ENCODE measurements at regions not wholly inside any gene's neighbourhood (a gene's known extent, or its start where the extent isn't known, plus 50 kb on each side); places are given as distances from the start of the nearest gene placed in this dataset.

- WGBS, result 12% methylated on average over 7 of the region's 7 CpGs
- no peak overlapping the region for H3K27ac ChIP-seq
These were observed 256.4 kb upstream of the SOX21 start for GRCh38 chr13:94968757-94969086.

GRCh38 chr13:94968040-94968756, 255.9 kb upstream of the SOX21 start:
- Histone ChIP-seq H3K9me3 (no peaks in the 10 kb centered on the region), H3K4me1 (peaks cover 20% of the 10 kb centered on the region), H3K36me3 (no peaks in the 10 kb centered on the region), H3K27me3 (peaks cover 64% of the 10 kb centered on the region), H3K4me3 (peak overlapping the region; percentile 57), H3K27ac (no peak overlapping the region)
- TF ChIP-seq POLR2AphosphoS5 (IDR thresholded peaks at IDR 0.05), result no peak
- no peak for TF ChIP-seq POLR2A (IDR thresholded peaks at IDR 0.05)
- no peak for TF ChIP-seq CTCF (IDR thresholded peaks at IDR 0.05)
- TF ChIP-seq EP300 (IDR thresholded peaks at IDR 0.05), result no peak
- WGBS, result 1% methylated on average over 19 of the region's 56 CpGs
- no peak for DNase-seq (ENCODE audit: low spot score in 2 of 2)

More at GRCh38 chr13:94968757-94969086, 256.4 kb upstream of the SOX21 start:
- peaks cover 64% of the 10 kb centered on the region for H3K27me3 ChIP-seq
- peaks cover 20% of the 10 kb centered on the region for H3K4me1 ChIP-seq
- H3K4me3 ChIP-seq, result peak overlapping the region; percentile 57
- H3K9me3 ChIP-seq, result no peaks in the 10 kb centered on the region
- TF ChIP-seq POLR2A (IDR thresholded peaks at IDR 0.05) (no peak), EP300 (IDR thresholded peaks at IDR 0.05) (no peak), POLR2AphosphoS5 (IDR thresholded peaks at IDR 0.05) (no peak), CTCF (IDR thresholded peaks at IDR 0.05) (no peak)
- H3K36me3 ChIP-seq, result no peaks in the 10 kb centered on the region
- DNase-seq (ENCODE audit: low spot score in 2 of 2), result no peak

DNA sequence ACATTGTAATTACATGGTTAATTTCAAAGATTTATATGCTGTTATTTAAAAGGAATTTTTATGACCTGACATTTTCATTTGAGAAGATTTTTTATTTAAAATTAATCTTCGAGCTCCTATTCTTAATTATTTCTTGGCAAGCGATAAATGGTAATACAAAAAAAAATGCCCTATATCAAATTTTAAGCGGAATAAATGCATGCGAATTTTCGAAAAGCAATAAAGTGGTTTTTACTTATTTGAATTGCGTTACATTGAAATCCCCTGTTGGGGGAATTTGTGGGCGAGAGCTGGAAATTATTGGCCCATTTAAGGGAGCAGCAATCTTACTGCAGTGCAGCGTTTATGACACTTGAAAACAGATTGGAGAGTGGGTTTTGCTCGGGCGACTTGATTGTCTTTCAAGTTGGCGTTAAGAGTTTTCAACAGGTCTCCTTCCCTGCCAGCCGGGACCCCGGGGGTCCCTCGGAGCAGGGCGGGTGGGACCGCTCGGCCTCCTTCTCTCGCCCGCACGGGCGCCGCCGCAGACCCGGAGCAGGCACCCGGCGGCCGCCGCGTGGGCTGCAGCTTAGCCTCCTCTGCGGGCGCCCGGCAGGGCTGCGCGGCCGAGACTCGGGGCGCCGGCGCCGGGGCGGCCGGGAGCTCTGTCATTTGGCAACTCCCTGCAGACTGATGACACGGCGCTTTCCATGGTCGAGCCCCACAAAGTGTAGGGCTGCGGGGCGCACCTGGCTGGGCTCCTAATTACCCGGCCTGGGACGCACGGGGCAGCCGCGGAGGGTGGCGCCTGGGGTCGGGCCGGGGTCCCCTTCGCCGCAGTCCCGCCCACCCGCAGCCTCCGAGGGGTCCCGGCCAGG, 255.1 kb upstream of the SOX21 start:
- TF ChIP-seq CTCF (IDR thresholded peaks at IDR 0.05) (no peak), POLR2A (IDR thresholded peaks at IDR 0.05) (no peak), EP300 (IDR thresholded peaks at IDR 0.05) (no peak), POLR2AphosphoS5 (IDR thresholded peaks at IDR 0.05) (no peak)
- 14% methylated on average over 11 of the region's 61 CpGs for WGBS
- DNase-seq (ENCODE audit: low spot score in 2 of 2), result no peak
- Histone ChIP-seq H3K27ac (no peak overlapping the region), H3K4me1 (peaks cover 20% of the 10 kb centered on the region), H3K36me3 (no peaks in the 10 kb centered on the region), H3K27me3 (peaks cover 63% of the 10 kb centered on the region), H3K4me3 (peak overlapping the region; percentile 57), H3K9me3 (no peaks in the 10 kb centered on the region)

DNA sequence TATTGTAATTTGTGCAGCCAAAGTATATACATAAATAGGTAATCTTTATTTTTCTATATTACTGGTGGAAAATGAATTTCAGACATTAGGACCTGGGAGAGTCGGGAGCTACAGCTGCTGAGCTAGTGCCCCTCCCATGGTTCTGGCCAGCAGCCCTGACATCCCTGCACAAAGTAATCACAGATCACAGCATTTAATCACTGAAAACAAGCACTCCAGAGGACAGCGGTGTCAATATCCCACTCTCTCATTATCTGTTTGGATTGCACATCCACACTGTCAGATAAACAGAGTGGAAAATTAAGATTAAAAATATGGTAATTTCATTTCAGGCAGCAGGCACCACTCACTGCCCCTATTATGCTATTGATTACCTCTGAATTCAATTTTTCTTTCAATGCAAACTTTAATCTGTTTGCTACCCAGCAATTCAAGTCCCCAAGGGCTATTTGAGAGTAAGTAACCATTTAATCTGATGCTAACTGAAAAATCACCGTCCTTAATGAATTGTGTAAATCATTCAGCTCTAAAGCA, 254.1 kb upstream of the SOX21 start:
- no peaks in the 10 kb centered on the region for H3K36me3 ChIP-seq
- DNase-seq (ENCODE audit: low spot score in 2 of 2), result no peak
- no peaks in the 10 kb centered on the region for H3K9me3 ChIP-seq
- H3K4me1 ChIP-seq, result peaks cover 20% of the 10 kb centered on the region
- no peak overlapping the region for H3K27ac ChIP-seq
- TF ChIP-seq CTCF (IDR thresholded peaks at IDR 0.05) (no peak), EP300 (IDR thresholded peaks at IDR 0.05) (no peak), POLR2A (IDR thresholded peaks at IDR 0.05) (no peak), POLR2AphosphoS5 (IDR thresholded peaks at IDR 0.05) (no peak)
- 22% methylated on average over 3 of the region's 3 CpGs for WGBS
- no peak overlapping the region for H3K4me3 ChIP-seq
- H3K27me3 ChIP-seq, result peaks cover 63% of the 10 kb centered on the region

- WGBS, result 83% methylated on average over 4 of the region's 4 CpGs
- H3K4me1 ChIP-seq, result no peaks in the 10 kb centered on the region
- DNase-seq (ENCODE audit: low spot score in 2 of 2), result no peak
- no peaks in the 10 kb centered on the region for H3K9me3 ChIP-seq
- H3K4me3 ChIP-seq, result no peak overlapping the region
- TF ChIP-seq CTCF (IDR thresholded peaks at IDR 0.05) (no peak), POLR2A (IDR thresholded peaks at IDR 0.05) (no peak), EP300 (IDR thresholded peaks at IDR 0.05) (no peak), POLR2AphosphoS5 (IDR thresholded peaks at IDR 0.05) (no peak)
- H3K27ac ChIP-seq, result no peak overlapping the region
- no peaks in the 10 kb centered on the region for H3K36me3 ChIP-seq
- H3K27me3 ChIP-seq, result peaks cover 8% of the 10 kb centered on the region
These were observed 247.3 kb upstream of the SOX21 start for GRCh38 chr13:94959626-94960025.

Data from suprapubic skin (tissue), 4 donors.